NCI-H2171 treated with DMSO at 0.1 percent for 48 hours (cell line): ENCODE measurements at regions not wholly inside any gene's neighbourhood (a gene's known extent, or its start where the extent isn't known, plus 50 kb on each side); places are given as distances from the start of the nearest gene placed in this dataset.
A peak's percentile ranks its signal among the peaks of the same experiment; 100 is the strongest.

Source experiments
- DNase-seq: peaks from one replicate; lab custom pipeline; 2025; lab: John Stamatoyannopoulos, UW

GRCh38 chr15:97350813-97351212 lies 609.7 kb upstream of the ARRDC4 start:
- DNase-seq: no peak

- no peak for DNase-seq
These were observed 577.0 kb upstream of the ARRDC4 start for GRCh38 chr15:97383516-97383915.

- no peak for DNase-seq
These were observed 573.6 kb upstream of the ARRDC4 start for GRCh38 chr15:97386940-97387339.

GRCh38 chr15:97401195-97401594 lies 559.3 kb upstream of the ARRDC4 start:
- DNase-seq: no peak

- no peak for DNase-seq
These were observed 558.5 kb upstream of the ARRDC4 start for GRCh38 chr15:97401970-97402369.

GRCh38 chr15:97406841-97407240 lies 553.7 kb upstream of the ARRDC4 start:
- DNase-seq: no peak

GRCh38 chr15:97410897-97411575 lies 549.5 kb upstream of the ARRDC4 start:
- DNase-seq: peak; percentile 4

GRCh38 chr15:97420130-97420529 lies 540.4 kb upstream of the ARRDC4 start:
- no peak for DNase-seq

GRCh38 chr15:97425596-97425995 lies 534.9 kb upstream of the ARRDC4 start:
- DNase-seq: peak; percentile 81

- no peak for DNase-seq
These were observed 517.4 kb upstream of the ARRDC4 start for GRCh38 chr15:97443101-97443500.

- DNase-seq: no peak
These were observed 514.4 kb upstream of the ARRDC4 start for GRCh38 chr15:97446138-97446537.

GRCh38 chr15:97456521-97457202 lies 503.8 kb upstream of the ARRDC4 start:
- no peak for DNase-seq

- no peak for DNase-seq
These were observed 503.2 kb upstream of the ARRDC4 start for GRCh38 chr15:97457203-97457847.

GRCh38 chr15:97459771-97460170 lies 500.7 kb upstream of the ARRDC4 start:
- DNase-seq: no peak

GRCh38 chr15:97461226-97461625 lies 499.3 kb upstream of the ARRDC4 start:
- no peak for DNase-seq

GRCh38 chr15:97463696-97464095 lies 496.8 kb upstream of the ARRDC4 start:
- DNase-seq: no peak

GRCh38 chr15:97470417-97470816 lies 490.1 kb upstream of the ARRDC4 start:
- no peak for DNase-seq

GRCh38 chr15:97473627-97474026 lies 486.9 kb upstream of the ARRDC4 start:
- no peak for DNase-seq

- DNase-seq: no peak
These were observed 480.5 kb upstream of the ARRDC4 start for GRCh38 chr15:97479957-97480356.

- DNase-seq: peak; percentile 3
These were observed 478.0 kb upstream of the ARRDC4 start for GRCh38 chr15:97482521-97482920.

GRCh38 chr15:97483232-97483631 lies 477.3 kb upstream of the ARRDC4 start:
- no peak for DNase-seq

- DNase-seq: no peak
These were observed 470.1 kb upstream of the ARRDC4 start for GRCh38 chr15:97490429-97490828.

GRCh38 chr15:97501291-97501690 lies 459.2 kb upstream of the ARRDC4 start:
- no peak for DNase-seq
